ENCODE measurements at regions not wholly inside any gene's neighbourhood (a gene's known extent, or its start where the extent isn't known, plus 50 kb on each side); places are given as distances from the start of the nearest gene placed in this dataset.

GRCh38 chr3:57009802-57010201, 50.7 kb upstream of the SPATA12 start:
- H3K9me3 Mint-ChIP-seq, result peaks cover 0 to 10% (median 0%) of the 10 kb centered on the region in 7 donors
- no peak overlapping the region for H3K27ac Mint-ChIP-seq
- H3K36me3 Mint-ChIP-seq, result no peaks in the 10 kb centered on the region
- peaks cover 0 to 5% (median 0%) of the 10 kb centered on the region in 3 donors for H3K4me1 Mint-ChIP-seq
- H3K27me3 Mint-ChIP-seq, result peaks cover 13 to 26% (median 22%) of the 10 kb centered on the region in 3 donors
- H3K4me3 Mint-ChIP-seq, result no peak overlapping the region
- no peak for ATAC-seq (ENCODE audit: low read depth in 2 of 2)
- DNase-seq, result no peak

- no peak for DNase-seq
- Mint-ChIP-seq H3K27me3 (peaks cover 14 to 31% (median 24%) of the 10 kb centered on the region in 3 donors), H3K4me1 (peaks cover 0 to 5% (median 0%) of the 10 kb centered on the region in 3 donors), H3K36me3 (no peaks in the 10 kb centered on the region), H3K9me3 (peaks cover 0 to 10% (median 0%) of the 10 kb centered on the region in 7 donors), H3K27ac (no peak overlapping the region), H3K4me3 (peak overlapping the region in 1 of 8 donors; percentile 29)
- ATAC-seq (ENCODE audit: low read depth in 2 of 2), result no peak
These were observed 51.1 kb upstream of the SPATA12 start for GRCh38 chr3:57009367-57009766.

DNA sequence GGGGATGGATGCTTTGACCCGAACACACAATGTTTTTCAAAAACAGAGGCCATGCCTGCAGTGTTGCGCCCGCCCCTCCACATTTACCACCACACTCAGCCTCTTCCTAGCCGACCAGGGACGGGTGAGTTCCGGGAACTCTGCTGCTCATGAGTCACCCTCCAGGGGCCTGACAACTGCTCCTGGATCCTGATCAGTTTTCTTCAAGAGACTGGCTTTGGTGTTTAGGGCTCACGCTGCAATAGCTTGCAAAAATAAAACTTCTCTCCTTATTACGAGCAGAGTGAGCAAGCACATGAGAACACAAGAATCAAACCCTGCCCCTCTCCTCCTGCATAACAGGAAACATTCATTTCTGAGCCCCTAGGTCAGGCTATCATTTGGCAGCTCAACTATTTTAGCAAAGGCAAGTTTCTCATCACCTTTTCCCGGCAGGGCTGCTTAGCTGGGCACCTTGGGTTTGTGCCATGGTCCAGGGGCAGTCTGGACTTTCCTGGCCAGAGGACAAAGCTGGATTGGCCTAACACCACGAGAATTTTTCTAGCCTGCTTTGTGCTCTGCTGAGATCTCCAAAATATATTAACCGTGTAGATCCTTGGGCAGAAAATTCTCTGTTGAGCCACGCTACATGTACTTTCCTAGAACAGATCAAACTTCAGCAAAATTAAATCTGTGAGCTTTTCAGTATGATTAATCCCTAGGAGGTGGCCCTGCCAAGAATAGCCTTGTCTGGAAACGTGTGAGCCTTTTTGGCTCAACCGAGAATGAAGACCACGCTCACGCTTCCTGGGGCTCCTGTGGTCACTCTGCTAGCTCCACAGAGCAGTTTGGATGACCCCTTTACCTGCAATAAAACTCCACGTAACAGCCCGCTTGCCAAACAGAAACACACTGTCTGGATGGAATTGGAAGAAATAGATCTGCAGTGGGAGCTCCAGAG, 52.7 kb upstream of the SPATA12 start:
- DNase-seq (no peak), ATAC-seq (ENCODE audit: low read depth in 2 of 2) (no peak)
- Mint-ChIP-seq H3K9me3 (peaks cover 0 to 3% (median 0%) of the 10 kb centered on the region in 7 donors), H3K36me3 (no peaks in the 10 kb centered on the region), H3K27ac (no peak overlapping the region), H3K4me1 (peaks cover 0 to 5% (median 0%) of the 10 kb centered on the region in 3 donors), H3K4me3 (no peak overlapping the region), H3K27me3 (peaks cover 16 to 43% (median 35%) of the 10 kb centered on the region in 3 donors)

DNA sequence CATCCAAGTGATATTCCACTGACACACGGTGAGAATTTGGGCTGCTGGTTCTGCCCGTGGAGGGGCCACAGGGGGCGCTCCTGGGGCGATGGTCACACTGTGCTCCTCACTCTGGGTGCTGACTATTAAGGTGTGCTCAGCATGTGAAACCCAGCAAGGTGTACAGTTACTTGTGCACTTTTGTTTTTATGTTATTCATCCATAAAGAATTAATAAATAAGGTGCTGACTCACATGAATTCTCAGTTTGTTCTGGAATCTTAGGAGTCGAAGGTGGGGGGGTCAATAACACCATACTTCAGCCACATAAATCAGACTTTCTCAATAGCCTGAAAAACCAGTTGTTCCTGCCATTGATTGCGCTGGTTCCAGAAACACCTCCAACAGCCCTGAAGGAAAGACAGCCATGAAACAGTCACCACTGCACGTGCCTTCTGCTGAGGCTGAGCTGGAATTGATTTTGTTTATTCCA, 53.5 kb upstream of the SPATA12 start:
- Mint-ChIP-seq H3K4me3 (no peak overlapping the region), H3K27me3 (peaks cover 16 to 43% (median 35%) of the 10 kb centered on the region in 3 donors), H3K4me1 (peaks cover 0 to 5% (median 0%) of the 10 kb centered on the region in 3 donors), H3K9me3 (peaks cover 0 to 3% (median 0%) of the 10 kb centered on the region in 7 donors), H3K36me3 (no peaks in the 10 kb centered on the region), H3K27ac (peak overlapping the region in 1 of 6 donors; percentile 68)
- no peak for ATAC-seq (ENCODE audit: low read depth in 2 of 2)
- no peak for DNase-seq

GRCh38 chr3:57006179-57006657, 54.2 kb upstream of the SPATA12 start:
- peaks cover 0 to 3% (median 0%) of the 10 kb centered on the region in 7 donors for H3K9me3 Mint-ChIP-seq
- H3K36me3 Mint-ChIP-seq, result no peaks in the 10 kb centered on the region
- ATAC-seq (ENCODE audit: low read depth in 2 of 2), result no peak
- H3K4me3 Mint-ChIP-seq, result peak overlapping the region in 1 of 8 donors; percentile 15
- H3K4me1 Mint-ChIP-seq, result peaks cover 0 to 5% (median 0%) of the 10 kb centered on the region in 3 donors
- no peak overlapping the region for H3K27ac Mint-ChIP-seq
- DNase-seq, result no peak
- H3K27me3 Mint-ChIP-seq, result peaks cover 16 to 43% (median 35%) of the 10 kb centered on the region in 3 donors

DNA sequence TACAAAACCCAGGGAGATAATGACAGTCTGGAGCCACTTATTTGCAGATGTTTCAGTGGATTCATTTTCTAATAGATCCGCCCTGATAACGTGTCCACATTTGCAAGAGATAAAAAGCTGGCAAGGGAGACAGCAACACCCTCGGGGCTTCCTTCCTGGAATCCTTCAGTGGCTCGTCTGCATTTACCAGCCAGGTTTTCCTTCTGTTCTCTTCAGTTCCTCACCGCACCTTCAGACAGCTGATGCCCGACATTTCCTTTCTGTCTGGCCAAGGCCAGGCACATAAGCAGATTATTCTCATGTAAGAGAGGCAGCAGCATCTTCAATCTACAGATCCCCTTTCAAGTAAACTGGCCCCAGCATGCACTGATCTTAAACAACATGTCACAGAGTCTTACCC, 56.2 kb upstream of the SPATA12 start:
- Mint-ChIP-seq H3K4me3 (no peak overlapping the region), H3K27me3 (peaks cover 16 to 43% (median 35%) of the 10 kb centered on the region in 3 donors), H3K4me1 (peaks cover 0 to 5% (median 0%) of the 10 kb centered on the region in 3 donors), H3K27ac (no peak overlapping the region), H3K36me3 (no peaks in the 10 kb centered on the region), H3K9me3 (peaks cover 0 to 3% (median 0%) of the 10 kb centered on the region in 7 donors)
- ATAC-seq (ENCODE audit: low read depth in 2 of 2), result no peak
- no peak for DNase-seq

DNA sequence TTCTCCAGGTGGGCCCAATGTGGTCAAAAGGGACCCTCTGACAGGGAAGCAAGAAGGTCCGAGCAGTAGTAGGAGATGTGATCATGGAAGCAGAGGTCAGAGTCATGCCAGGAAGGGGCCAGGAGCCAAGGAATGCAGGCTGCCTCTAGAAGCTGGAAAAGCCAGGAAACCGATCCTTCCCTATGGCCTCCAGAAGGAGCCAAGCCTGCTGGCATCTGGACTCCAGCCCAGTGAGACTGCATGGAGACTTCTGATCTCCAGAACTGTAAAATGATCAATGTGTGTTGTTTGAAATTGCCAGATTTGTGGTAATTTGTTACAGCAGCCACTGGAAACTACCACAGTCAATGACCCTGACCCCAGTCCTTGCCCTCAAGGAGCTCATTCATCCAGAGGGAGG, 56.8 kb upstream of the SPATA12 start:
- ATAC-seq (ENCODE audit: low read depth in 2 of 2) (no peak), DNase-seq (no peak)
- no peak overlapping the region for H3K27ac Mint-ChIP-seq
- peaks cover 0 to 5% (median 0%) of the 10 kb centered on the region in 3 donors for H3K4me1 Mint-ChIP-seq
- H3K27me3 Mint-ChIP-seq, result peaks cover 16 to 43% (median 35%) of the 10 kb centered on the region in 3 donors
- H3K36me3 Mint-ChIP-seq, result no peaks in the 10 kb centered on the region
- no peak overlapping the region for H3K4me3 Mint-ChIP-seq
- peaks cover 0 to 3% (median 0%) of the 10 kb centered on the region in 7 donors for H3K9me3 Mint-ChIP-seq

- DNase-seq, result no peak
- Mint-ChIP-seq H3K9me3 (peaks cover 0 to 3% (median 0%) of the 10 kb centered on the region in 7 donors), H3K4me3 (no peak overlapping the region), H3K36me3 (no peaks in the 10 kb centered on the region), H3K27me3 (peaks cover 18 to 31% (median 26%) of the 10 kb centered on the region in 3 donors), H3K4me1 (no peaks in the 10 kb centered on the region), H3K27ac (no peak overlapping the region)
- no peak for ATAC-seq (ENCODE audit: low read depth in 2 of 2)
These were observed 59.1 kb upstream of the SPATA12 start for GRCh38 chr3:57001356-57001755.

- no peak for ATAC-seq (ENCODE audit: low read depth in 2 of 2)
- no peak for DNase-seq
- Mint-ChIP-seq H3K4me3 (no peak overlapping the region), H3K9me3 (peaks cover 0 to 5% (median 0%) of the 10 kb centered on the region in 7 donors), H3K36me3 (no peaks in the 10 kb centered on the region), H3K4me1 (peaks cover 0 to 6% (median 4%) of the 10 kb centered on the region in 3 donors), H3K27me3 (peaks cover 13 to 19% (median 15%) of the 10 kb centered on the region in 3 donors), H3K27ac (peak overlapping the region in 3 of 6 donors; percentile 10 to 95 (median 70))
These were observed 60.5 kb upstream of the SPATA12 start for GRCh38 chr3:57000012-57000411.

- H3K36me3 Mint-ChIP-seq, result no peaks in the 10 kb centered on the region
- H3K27me3 Mint-ChIP-seq, result peaks cover 11 to 14% (median 13%) of the 10 kb centered on the region in 3 donors
- no peak overlapping the region for H3K27ac Mint-ChIP-seq
- ATAC-seq (ENCODE audit: low read depth in 2 of 2) (no peak), DNase-seq (no peak)
- peaks cover 0 to 5% (median 0%) of the 10 kb centered on the region in 7 donors for H3K9me3 Mint-ChIP-seq
- H3K4me1 Mint-ChIP-seq, result peaks cover 0 to 6% (median 4%) of the 10 kb centered on the region in 3 donors
- H3K4me3 Mint-ChIP-seq, result no peak overlapping the region
These were observed 60.9 kb upstream of the SPATA12 start for GRCh38 chr3:56999547-56999946.

DNA sequence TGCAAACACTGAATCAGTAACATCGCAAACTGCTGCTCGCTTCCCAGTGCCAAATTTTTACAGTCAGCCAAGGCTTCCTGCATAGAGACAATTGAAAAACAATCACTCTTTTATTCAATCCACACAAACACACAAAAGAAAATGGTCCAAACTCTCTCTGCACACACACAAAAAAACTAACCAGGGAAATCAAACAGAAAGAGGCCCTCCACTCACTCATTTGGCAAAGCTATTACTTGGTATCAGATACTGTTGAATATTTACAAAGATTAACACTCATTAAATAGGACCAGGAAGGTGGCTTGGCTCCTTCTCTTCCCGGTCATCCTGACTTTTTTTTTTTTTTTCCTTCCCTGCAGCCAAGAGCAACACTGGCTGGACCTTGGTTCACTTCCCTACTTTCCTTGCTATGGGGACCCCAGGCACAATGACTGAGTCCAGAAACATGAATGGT, 62.4 kb upstream of the SPATA12 start:
- Mint-ChIP-seq H3K4me1 (peaks cover 0 to 6% (median 4%) of the 10 kb centered on the region in 3 donors), H3K4me3 (no peak overlapping the region), H3K27me3 (peaks cover 0 to 7% (median 0%) of the 10 kb centered on the region in 3 donors), H3K36me3 (no peaks in the 10 kb centered on the region), H3K9me3 (peaks cover 0 to 5% (median 0%) of the 10 kb centered on the region in 7 donors), H3K27ac (peak overlapping the region in 1 of 6 donors; percentile 22)
- ATAC-seq (ENCODE audit: low read depth in 2 of 2) (no peak), DNase-seq (no peak)

DNA sequence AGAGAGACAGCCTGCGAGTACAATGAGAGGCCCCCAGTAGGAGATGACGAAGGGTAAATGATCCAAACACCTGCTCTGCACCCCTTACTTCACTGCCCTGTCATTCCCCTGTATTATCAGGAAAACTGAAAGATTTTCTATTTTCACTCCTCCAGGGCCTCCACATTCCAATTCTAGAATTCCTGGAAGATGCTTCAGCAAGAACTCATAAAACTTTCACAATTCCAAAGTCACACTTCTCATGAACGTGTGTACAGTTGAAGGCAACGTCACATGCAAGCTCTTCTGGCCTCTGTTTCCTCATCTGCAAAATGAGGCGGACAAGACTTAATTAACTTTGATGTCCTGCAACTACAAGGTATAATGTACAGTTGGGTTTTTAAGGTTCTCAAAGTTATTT, 62.8 kb upstream of the SPATA12 start:
- no peaks in the 10 kb centered on the region for H3K36me3 Mint-ChIP-seq
- no peak for DNase-seq
- no peak overlapping the region for H3K4me3 Mint-ChIP-seq
- peaks cover 0 to 5% (median 0%) of the 10 kb centered on the region in 7 donors for H3K9me3 Mint-ChIP-seq
- H3K27me3 Mint-ChIP-seq, result peaks cover 0 to 7% (median 0%) of the 10 kb centered on the region in 3 donors
- no peak for ATAC-seq (ENCODE audit: low read depth in 2 of 2)
- H3K4me1 Mint-ChIP-seq, result peaks cover 0 to 6% (median 4%) of the 10 kb centered on the region in 3 donors
- no peak overlapping the region for H3K27ac Mint-ChIP-seq

- Mint-ChIP-seq H3K27me3 (peaks cover 0 to 7% (median 0%) of the 10 kb centered on the region in 3 donors), H3K4me3 (peak overlapping the region in 2 of 8 donors; percentile 7 to 56), H3K9me3 (peaks cover 0 to 5% (median 0%) of the 10 kb centered on the region in 7 donors), H3K27ac (no peak overlapping the region), H3K36me3 (no peaks in the 10 kb centered on the region), H3K4me1 (peaks cover 0 to 6% (median 4%) of the 10 kb centered on the region in 3 donors)
- ATAC-seq (ENCODE audit: low read depth in 2 of 2) (no peak), DNase-seq (no peak)
These were observed 63.4 kb upstream of the SPATA12 start for GRCh38 chr3:56997041-56997440.
